Osteoblast (primary cell): ENCODE measurements at regions not wholly inside any gene's neighbourhood (a gene's known extent, or its start where the extent isn't known, plus 50 kb on each side); places are given as distances from the start of the nearest gene placed in this dataset.

ENCODE experiments used
- DNase-seq: peaks from one replicate; pipeline ENCODE4 v3.0.0; 2011; ENCODE audit warnings: low spot score, mixed read lengths; ENCODE audit not compliant: insufficient read length; ENCODE audit errors: missing footprints
- H2AFZ ChIP-seq: 2 replicates; pipeline ENCODE4 v1.6.0; 2011; ENCODE audit warnings: mild to moderate bottlenecking, low read length
- H3K27ac ChIP-seq: 2 replicates; pipeline ENCODE4 v1.5.1; 2011; ENCODE audit warnings: mild to moderate bottlenecking, low read depth, low read length, moderate library complexity
- H3K27me3 ChIP-seq: 2 replicates; pipeline ENCODE4 v1.6.0; 2012; ENCODE audit warnings: mild to moderate bottlenecking, control low read depth, inconsistent platforms, low read length, moderate library complexity; ENCODE audit not compliant: insufficient read depth
- H3K36me3 ChIP-seq: 2 replicates; pipeline ENCODE4 v1.5.1; 2011; ENCODE audit warnings: mild to moderate bottlenecking, low read length, control low read depth, moderate library complexity; ENCODE audit not compliant: insufficient read depth
- H3K4me1 ChIP-seq: 2 replicates; pipeline ENCODE4 v1.5.1; 2011; ENCODE audit warnings: mild to moderate bottlenecking, low read length, control low read depth, moderate library complexity; ENCODE audit not compliant: insufficient read depth
- H3K4me2 ChIP-seq: 2 replicates; pipeline ENCODE4 v1.6.0; 2011; ENCODE audit warnings: mild to moderate bottlenecking, low read length; ENCODE audit not compliant: insufficient read depth
- H3K4me3 ChIP-seq: fragments of 200-600 bp; sonication (generic); 3 replicates; pipeline ENCODE4 v1.5.1; 2012; ENCODE audit warnings: mild to moderate bottlenecking, low read length, inconsistent platforms; ENCODE audit not compliant: insufficient read depth
- H3K79me2 ChIP-seq: 2 replicates; pipeline ENCODE4 v1.6.0; 2012; ENCODE audit warnings: mild to moderate bottlenecking, low read length, control low read depth, inconsistent platforms; ENCODE audit not compliant: insufficient read depth
- H3K9me3 ChIP-seq: 2 replicates; pipeline ENCODE4 v1.5.1; 2011; ENCODE audit warnings: low read depth, low read length, control low read depth
- H4K20me1 ChIP-seq: 2 replicates; pipeline ENCODE4 v1.6.0; 2012; ENCODE audit warnings: mild to moderate bottlenecking, low read length, control low read depth; ENCODE audit not compliant: insufficient read depth
- TF ChIP-seq, protein P1 (sequence below): IDR thresholded peaks from 2 replicates; pipeline ENCODE4 v1.5.1; 2011; ENCODE audit warnings: mild to moderate bottlenecking, low read depth, low read length, moderate library complexity; ENCODE audit errors: extremely low read depth

GRCh38 chr3:20669184-20669583, 483.2 kb upstream of the SGO1 start:
- no peak for DNase-seq
- Histone ChIP-seq H3K27me3 (no peaks in the 10 kb centered on the region), H3K36me3 (no peaks in the 10 kb centered on the region), H3K9me3 (peaks cover 2% of the 10 kb centered on the region), H3K4me2 (no peak overlapping the region), H2AFZ (peak overlapping the region; percentile 39), H3K27ac (no peak overlapping the region), H4K20me1 (no peaks in the 10 kb centered on the region), H3K79me2 (no peaks in the 10 kb centered on the region), H3K4me1 (no peaks in the 10 kb centered on the region), H3K4me3 (no peak overlapping the region)
- TF ChIP-seq, protein P1, sequence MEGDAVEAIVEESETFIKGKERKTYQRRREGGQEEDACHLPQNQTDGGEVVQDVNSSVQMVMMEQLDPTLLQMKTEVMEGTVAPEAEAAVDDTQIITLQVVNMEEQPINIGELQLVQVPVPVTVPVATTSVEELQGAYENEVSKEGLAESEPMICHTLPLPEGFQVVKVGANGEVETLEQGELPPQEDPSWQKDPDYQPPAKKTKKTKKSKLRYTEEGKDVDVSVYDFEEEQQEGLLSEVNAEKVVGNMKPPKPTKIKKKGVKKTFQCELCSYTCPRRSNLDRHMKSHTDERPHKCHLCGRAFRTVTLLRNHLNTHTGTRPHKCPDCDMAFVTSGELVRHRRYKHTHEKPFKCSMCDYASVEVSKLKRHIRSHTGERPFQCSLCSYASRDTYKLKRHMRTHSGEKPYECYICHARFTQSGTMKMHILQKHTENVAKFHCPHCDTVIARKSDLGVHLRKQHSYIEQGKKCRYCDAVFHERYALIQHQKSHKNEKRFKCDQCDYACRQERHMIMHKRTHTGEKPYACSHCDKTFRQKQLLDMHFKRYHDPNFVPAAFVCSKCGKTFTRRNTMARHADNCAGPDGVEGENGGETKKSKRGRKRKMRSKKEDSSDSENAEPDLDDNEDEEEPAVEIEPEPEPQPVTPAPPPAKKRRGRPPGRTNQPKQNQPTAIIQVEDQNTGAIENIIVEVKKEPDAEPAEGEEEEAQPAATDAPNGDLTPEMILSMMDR: no peak

DNA sequence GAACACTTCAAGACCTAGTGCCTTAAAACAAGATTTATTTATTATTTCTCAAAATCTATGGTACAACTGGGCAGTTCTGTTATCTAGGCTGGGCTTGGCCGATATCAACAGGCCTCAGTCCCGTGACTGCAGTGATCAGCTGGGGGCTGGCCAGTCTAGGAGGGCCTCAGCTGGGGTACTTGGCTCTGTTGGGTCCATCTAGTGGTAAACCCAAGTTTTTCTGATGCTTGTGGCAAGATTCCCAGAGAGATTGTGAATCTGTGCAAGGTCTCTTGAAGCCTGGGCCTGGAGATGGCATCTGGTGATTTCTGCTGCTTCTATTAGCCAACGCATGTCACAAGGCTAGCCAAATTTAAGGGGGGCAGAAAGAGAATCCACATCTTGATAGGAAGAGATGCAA, 482.4 kb upstream of the SGO1 start:
- DNase-seq: no peak
- no peak overlapping the region for H3K27ac ChIP-seq
- no peaks in the 10 kb centered on the region for H3K4me1 ChIP-seq
- H3K9me3 ChIP-seq: no peaks in the 10 kb centered on the region
- H2AFZ ChIP-seq: no peak overlapping the region
- TF ChIP-seq, protein P1: no peak
- no peaks in the 10 kb centered on the region for H3K79me2 ChIP-seq
- H3K4me2 ChIP-seq: no peak overlapping the region
- no peaks in the 10 kb centered on the region for H3K36me3 ChIP-seq
- no peaks in the 10 kb centered on the region for H4K20me1 ChIP-seq
- H3K4me3 ChIP-seq: no peak overlapping the region
- H3K27me3 ChIP-seq: no peaks in the 10 kb centered on the region

GRCh38 chr3:20666091-20666490, 480.1 kb upstream of the SGO1 start:
- TF ChIP-seq, protein P1: no peak
- Histone ChIP-seq H3K36me3 (no peaks in the 10 kb centered on the region), H2AFZ (no peak overlapping the region), H4K20me1 (no peaks in the 10 kb centered on the region), H3K27ac (no peak overlapping the region), H3K4me3 (no peak overlapping the region), H3K4me2 (no peak overlapping the region), H3K4me1 (no peaks in the 10 kb centered on the region), H3K9me3 (no peaks in the 10 kb centered on the region), H3K79me2 (no peaks in the 10 kb centered on the region), H3K27me3 (no peaks in the 10 kb centered on the region)
- DNase-seq: no peak

- TF ChIP-seq, protein P1: no peak
- H2AFZ ChIP-seq: no peak overlapping the region
- no peaks in the 10 kb centered on the region for H3K79me2 ChIP-seq
- no peak overlapping the region for H3K4me2 ChIP-seq
- H3K4me3 ChIP-seq: no peak overlapping the region
- no peaks in the 10 kb centered on the region for H3K27me3 ChIP-seq
- H3K36me3 ChIP-seq: no peaks in the 10 kb centered on the region
- H3K9me3 ChIP-seq: no peaks in the 10 kb centered on the region
- H4K20me1 ChIP-seq: no peaks in the 10 kb centered on the region
- H3K4me1 ChIP-seq: no peaks in the 10 kb centered on the region
- no peak for DNase-seq
- no peak overlapping the region for H3K27ac ChIP-seq
These were observed 472.5 kb upstream of the SGO1 start for GRCh38 chr3:20658491-20658890.
